GM21528 (cell line): ENCODE measurements at regions not wholly inside any gene's neighbourhood (a gene's known extent, or its start where the extent isn't known, plus 50 kb on each side); places are given as distances from the start of the nearest gene placed in this dataset.

Source experiments
- ATAC-seq: cut with Tn5 transposase; IDR thresholded peaks from one replicate; pipeline ENCODE4 v1.9.1; 2021; ENCODE audit warnings: mild to moderate bottlenecking, moderate library complexity; ENCODE audit not compliant: unreplicated experiment, low FRiP score

DNA sequence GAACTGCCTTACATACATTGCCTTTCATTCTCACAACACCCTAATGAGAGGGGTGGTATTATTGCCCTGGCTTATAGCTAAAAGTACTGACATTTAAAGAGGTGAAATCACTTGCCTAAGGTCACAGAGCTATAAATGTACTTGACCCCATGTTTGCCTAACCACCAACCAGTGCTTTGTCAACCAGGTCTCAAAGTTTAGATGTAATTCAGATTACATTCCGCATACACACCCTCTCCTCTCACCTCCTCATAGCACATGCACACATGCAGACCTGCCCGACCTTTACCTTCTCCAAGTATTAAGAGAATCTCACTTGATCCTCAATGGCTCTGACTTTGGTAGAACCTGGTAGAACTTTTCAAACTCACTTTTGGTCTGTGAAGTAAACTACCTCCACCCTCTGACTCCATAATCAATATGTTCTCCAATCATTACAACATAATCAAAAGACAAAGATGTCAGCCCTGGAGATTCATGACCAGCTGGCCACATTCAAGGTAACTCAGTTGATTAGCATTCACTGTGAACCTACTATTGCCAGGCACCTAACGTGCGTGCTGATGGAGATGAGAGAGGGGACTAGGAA, 63.2 kb upstream of the HES1 start:
- ATAC-seq: no peak

- ATAC-seq: no peak
Observed at GRCh38 chr3:194073926-194074325, 62.0 kb upstream of the HES1 start.

GRCh38 chr3:194075088-194075615, 60.8 kb upstream of the HES1 start:
- no peak for ATAC-seq

DNA sequence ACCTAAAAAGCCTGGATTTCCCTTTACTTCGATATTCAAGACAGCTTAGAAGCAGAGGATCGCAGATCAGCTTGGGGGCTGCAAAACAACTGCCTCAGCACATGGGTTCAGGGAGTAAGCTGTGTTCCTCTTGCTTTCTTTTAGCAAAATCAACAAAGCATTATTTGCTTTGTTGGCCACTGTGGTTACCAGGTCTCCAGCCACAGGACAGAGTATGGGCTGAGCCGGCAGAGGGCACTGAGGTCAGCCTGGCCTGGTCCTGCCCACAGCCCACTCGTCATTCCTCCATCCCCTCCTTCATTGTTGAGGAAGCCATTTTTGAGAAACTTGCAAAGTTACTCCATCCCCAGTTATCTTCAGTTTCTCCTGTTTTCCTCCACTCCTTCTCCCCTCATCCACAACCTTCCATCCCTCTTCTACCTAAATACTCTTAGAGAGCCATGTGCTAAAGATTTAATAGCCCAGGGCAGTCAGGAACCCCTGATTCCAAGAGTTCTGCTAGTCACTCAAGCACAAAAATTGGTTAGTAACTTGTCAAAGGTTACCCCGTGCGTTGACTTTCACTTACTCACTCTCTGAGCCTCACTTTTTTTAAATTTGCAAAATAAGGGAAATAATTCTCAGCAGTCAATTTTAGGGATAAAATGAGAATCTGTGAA, 60.0 kb upstream of the HES1 start:
- ATAC-seq: no peak

- no peak for ATAC-seq
Observed at GRCh38 chr3:194076475-194076874, 59.5 kb upstream of the HES1 start.

DNA sequence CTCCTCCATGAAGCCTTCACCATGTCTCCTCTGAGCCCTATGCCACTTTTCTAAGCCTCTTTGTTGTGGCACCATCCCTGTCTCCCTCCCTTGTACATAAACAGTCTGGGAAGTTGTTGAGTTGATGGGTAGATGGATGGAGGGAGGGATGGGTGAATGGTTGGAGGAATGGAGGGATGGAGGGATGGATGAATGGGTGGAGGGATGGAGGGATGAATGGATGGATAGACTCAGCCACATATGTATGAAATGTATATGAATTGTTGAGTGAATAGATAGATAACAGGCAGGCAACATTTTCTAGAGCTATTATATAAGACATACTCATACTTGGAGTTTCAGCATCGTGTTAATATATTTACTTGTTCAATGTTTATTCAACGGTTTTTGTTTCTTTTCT, 58.3 kb upstream of the HES1 start:
- no peak for ATAC-seq

DNA sequence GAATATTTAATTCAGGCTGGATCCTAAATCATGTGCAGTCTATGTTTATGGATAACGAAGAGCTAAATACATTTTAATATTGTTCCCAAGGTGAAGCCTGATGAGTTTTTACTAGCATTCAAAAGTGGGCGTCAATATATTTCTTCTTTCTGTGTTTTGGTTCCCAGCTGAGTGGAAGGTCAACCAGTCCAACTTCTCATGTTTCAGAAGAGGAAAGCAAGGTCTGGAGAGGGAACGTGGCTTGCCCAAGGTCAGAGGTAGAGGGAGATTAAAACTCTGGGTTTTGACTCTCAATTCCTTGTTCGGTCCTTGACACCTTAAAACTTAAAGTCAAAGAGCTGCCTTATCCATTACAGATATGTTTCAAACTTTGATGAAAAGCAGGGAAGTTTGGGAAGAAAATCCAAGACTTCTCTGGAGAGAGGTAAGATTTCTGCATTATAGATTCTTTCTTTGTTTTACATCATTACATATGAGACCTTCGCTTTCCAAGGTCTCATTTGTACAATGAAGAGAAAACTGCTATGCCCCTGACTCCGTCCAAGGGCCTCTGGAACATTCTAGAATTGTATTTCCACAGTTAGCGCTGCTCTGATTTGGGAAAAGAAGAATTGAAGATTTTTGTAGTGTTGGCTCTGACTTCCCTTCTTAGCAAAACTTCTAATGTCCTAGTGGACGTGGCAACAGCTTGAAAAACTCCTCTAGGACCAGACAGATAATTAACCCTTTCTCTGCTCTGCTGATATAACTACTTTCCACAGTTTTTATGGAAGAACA, 57.7 kb upstream of the HES1 start:
- no peak for ATAC-seq

- no peak for ATAC-seq
Observed at GRCh38 chr3:194079702-194080172, 56.2 kb upstream of the HES1 start.

GRCh38 chr3:194080436-194080835, 55.5 kb upstream of the HES1 start:
- no peak for ATAC-seq

- no peak for ATAC-seq
Observed at GRCh38 chr3:194080913-194081800, 54.8 kb upstream of the HES1 start.

DNA sequence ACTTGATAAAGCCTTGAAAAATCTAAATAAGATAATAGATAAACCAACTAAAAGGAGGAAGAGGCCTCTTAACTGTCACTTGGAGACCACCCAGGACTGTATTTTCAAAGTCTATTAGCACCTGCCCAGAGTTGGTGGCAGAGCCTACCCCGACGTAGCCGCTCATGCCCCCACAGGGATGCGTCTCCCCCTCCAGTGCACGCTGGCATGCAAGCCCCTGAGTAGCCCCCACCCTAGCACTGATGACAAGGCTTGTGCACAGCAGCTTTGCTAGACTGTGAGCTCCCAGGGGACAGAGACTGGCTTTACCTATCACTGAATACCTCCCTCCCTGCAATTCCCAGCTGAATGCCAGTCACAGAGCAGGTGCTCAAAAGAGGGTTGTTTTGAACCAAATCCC, 54.1 kb upstream of the HES1 start:
- no peak for ATAC-seq

DNA sequence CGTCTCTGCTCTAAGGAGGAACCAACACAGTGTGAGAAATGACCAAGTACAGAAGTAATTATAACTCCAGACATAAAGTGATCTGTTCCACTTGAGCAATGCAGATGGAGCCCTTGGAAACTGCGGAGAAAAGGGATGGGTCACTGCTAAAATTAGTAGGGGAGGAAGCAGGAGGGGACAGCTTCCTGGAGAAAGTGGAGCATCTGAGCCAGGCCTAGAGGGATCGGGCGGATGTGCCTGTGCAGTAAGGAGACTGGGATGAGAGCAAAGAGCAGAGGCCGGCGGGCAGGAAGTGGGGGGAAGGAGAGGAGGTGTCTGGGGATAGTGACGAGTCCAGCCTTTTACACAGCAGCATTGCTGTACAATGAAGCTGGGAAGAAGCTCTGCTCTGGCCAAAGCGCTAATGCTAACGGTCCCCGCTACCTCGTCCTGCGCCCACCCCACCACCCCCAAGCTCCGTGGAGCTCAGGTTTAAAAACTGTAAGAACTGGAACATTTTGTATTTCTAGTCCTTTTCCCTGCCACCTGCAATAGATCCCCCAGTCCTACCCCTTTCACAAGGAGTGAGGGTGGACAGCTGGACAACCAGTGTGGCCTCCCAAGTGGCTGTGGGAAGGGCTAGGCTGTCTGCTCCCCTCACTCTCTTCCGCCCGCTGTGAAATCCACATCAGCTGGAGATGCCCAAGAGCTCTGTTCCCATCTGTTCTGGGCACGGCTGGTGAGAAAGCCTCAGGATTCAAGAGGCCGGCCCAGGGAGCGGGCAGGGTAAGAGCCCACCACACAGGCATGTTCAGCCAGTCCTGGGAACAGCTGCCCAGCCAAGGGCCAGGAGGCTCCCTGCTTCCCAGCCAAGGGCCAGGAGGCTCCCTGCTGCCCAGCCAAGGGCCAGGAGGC, 53.0 kb upstream of the HES1 start:
- ATAC-seq: no peak

DNA sequence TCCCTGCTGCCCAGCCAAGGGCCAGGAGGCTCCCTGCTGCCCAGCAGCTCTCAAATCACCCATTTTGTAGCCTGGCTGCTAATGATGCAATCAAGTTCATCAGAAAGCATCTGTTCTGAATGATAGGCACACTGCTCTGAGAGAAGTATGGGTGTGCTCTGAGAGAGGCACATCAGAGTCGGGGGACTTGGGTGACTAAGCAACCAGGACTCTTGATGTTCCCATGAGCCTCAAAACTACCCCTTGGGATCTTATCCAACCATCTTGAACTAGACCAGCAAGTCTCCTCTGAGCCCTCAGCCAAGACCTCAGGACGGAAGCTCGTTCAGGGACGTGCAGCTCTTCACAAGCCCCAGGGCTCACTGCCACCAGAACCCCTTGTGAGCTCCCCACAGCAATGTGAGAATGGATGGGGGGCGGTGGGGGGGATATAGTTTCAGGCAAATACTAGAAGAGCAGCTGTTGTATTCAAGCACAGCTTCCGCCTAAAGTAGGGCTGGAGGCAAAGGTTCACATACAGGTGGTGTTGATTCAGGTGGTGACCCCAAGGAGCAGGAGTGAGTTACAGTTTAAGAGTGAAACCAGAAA, 52.2 kb upstream of the HES1 start:
- ATAC-seq: peak; percentile 26

- ATAC-seq: peak; percentile 94
Observed at GRCh38 chr3:194084284-194084683, 51.7 kb upstream of the HES1 start.
